ENCODE measurements at regions not wholly inside any gene's neighbourhood (a gene's known extent, or its start where the extent isn't known, plus 50 kb on each side); places are given as distances from the start of the nearest gene placed in this dataset.

GRCh38 chr6:138550346-138550767 lies 51.1 kb upstream of the NHSL1 start:
- Histone ChIP-seq H3K27me3 (no peaks in the 10 kb centered on the region), H3K36me3 (no peaks in the 10 kb centered on the region), H3K27ac (no peak overlapping the region), H3K4me3 (no peak overlapping the region), H3K4me1 (peaks cover 5 to 7% of the 10 kb centered on the region in 2 donors), H3K9me3 (no peaks in the 10 kb centered on the region)
- in situ Hi-C loops (cut with MboI; ENCODE audit: low sequenced_read_pairs in 4 of 4), result no loop called here
- TF ChIP-seq CTCF (IDR thresholded peaks at IDR 0.05 in 4 of 5, conservative IDR thresholded peaks at IDR 0.05 in 1 of 5) (no peak), POLR2A (IDR thresholded peaks at IDR 0.05) (no peak)
- intact Hi-C loops (cut with DNase I; ENCODE audit: low total_unique reads), result no loop called here
- no peak for ATAC-seq
- no peak for DNase-seq

- intact Hi-C loops (cut with DNase I; ENCODE audit: low total_unique reads), result no loop called here
- TF ChIP-seq POLR2A (IDR thresholded peaks at IDR 0.05) (no peak), CTCF (IDR thresholded peaks at IDR 0.05 in 4 of 5, conservative IDR thresholded peaks at IDR 0.05 in 1 of 5) (no peak)
- H3K36me3 ChIP-seq, result no peaks in the 10 kb centered on the region
- no peak for DNase-seq
- in situ Hi-C loops (cut with MboI; ENCODE audit: low sequenced_read_pairs in 4 of 4), result no loop called here
- no peaks in the 10 kb centered on the region for H3K9me3 ChIP-seq
- H3K27me3 ChIP-seq, result no peaks in the 10 kb centered on the region
- ATAC-seq, result no peak
- H3K4me3 ChIP-seq, result no peak overlapping the region
- H3K27ac ChIP-seq, result no peak overlapping the region
- H3K4me1 ChIP-seq, result peaks cover 0 to 8% of the 10 kb centered on the region in 2 donors
Measured at GRCh38 chr6:138554146-138554545, 54.9 kb upstream of the NHSL1 start.

- Histone ChIP-seq H3K27ac (no peak overlapping the region), H3K9me3 (no peaks in the 10 kb centered on the region), H3K4me1 (peaks cover 0 to 8% of the 10 kb centered on the region in 2 donors), H3K27me3 (no peaks in the 10 kb centered on the region), H3K4me3 (no peak overlapping the region), H3K36me3 (no peaks in the 10 kb centered on the region)
- TF ChIP-seq POLR2A (IDR thresholded peaks at IDR 0.05) (no peak), CTCF (IDR thresholded peaks at IDR 0.05 in 4 of 5, conservative IDR thresholded peaks at IDR 0.05 in 1 of 5) (no peak)
- intact Hi-C loops (cut with DNase I; ENCODE audit: low total_unique reads) (no loop called here), in situ Hi-C loops (cut with MboI; ENCODE audit: low sequenced_read_pairs in 4 of 4) (no loop called here)
- DNase-seq, result no peak
- ATAC-seq, result no peak
Measured at GRCh38 chr6:138555421-138555988, 56.2 kb upstream of the NHSL1 start.

- no peak overlapping the region for H3K27ac ChIP-seq
- no peak for ATAC-seq
- peaks cover 0 to 8% of the 10 kb centered on the region in 2 donors for H3K4me1 ChIP-seq
- H3K4me3 ChIP-seq, result no peak overlapping the region
- TF ChIP-seq POLR2A (IDR thresholded peaks at IDR 0.05) (no peak), CTCF (IDR thresholded peaks at IDR 0.05 in 4 of 5, conservative IDR thresholded peaks at IDR 0.05 in 1 of 5) (no peak)
- H3K27me3 ChIP-seq, result no peaks in the 10 kb centered on the region
- H3K9me3 ChIP-seq, result no peaks in the 10 kb centered on the region
- H3K36me3 ChIP-seq, result no peaks in the 10 kb centered on the region
- intact Hi-C loops (cut with DNase I; ENCODE audit: low total_unique reads) (no loop called here), in situ Hi-C loops (cut with MboI; ENCODE audit: low sequenced_read_pairs in 4 of 4) (no loop called here)
- DNase-seq, result no peak
Measured at GRCh38 chr6:138557147-138557546, 57.9 kb upstream of the NHSL1 start.

GRCh38 chr6:138559143-138559542 lies 59.8 kb upstream of the NHSL1 start:
- TF ChIP-seq CTCF (IDR thresholded peaks at IDR 0.05 in 4 of 5, conservative IDR thresholded peaks at IDR 0.05 in 1 of 5), result no peak
- TF ChIP-seq POLR2A (IDR thresholded peaks at IDR 0.05), result no peak
- H3K4me1 ChIP-seq, result peaks cover 0 to 8% of the 10 kb centered on the region in 2 donors
- ATAC-seq (no peak), DNase-seq (no peak)
- H3K27me3 ChIP-seq, result no peaks in the 10 kb centered on the region
- H3K4me3 ChIP-seq, result no peak overlapping the region
- H3K36me3 ChIP-seq, result no peaks in the 10 kb centered on the region
- no peaks in the 10 kb centered on the region for H3K9me3 ChIP-seq
- in situ Hi-C loops (cut with MboI; ENCODE audit: low sequenced_read_pairs in 4 of 4), result no loop called here
- no peak overlapping the region for H3K27ac ChIP-seq
- intact Hi-C loops (cut with DNase I; ENCODE audit: low total_unique reads), result no loop called here
